SK-N-SH (cell line): ENCODE measurements at regions not wholly inside any gene's neighbourhood (a gene's known extent, or its start where the extent isn't known, plus 50 kb on each side); places are given as distances from the start of the nearest gene placed in this dataset.

Experiments
- CTCF ChIA-PET: fragments of 300-600, 350-600 bp; formaldehyde crosslinking; extraction: SDS; loops from one replicate; lab custom pipeline; 2021; lab: Yijun Ruan, JAX
- POLR2A ChIA-PET: fragments of 350-600 bp; sonication (Branson Sonifier 250); formaldehyde crosslinking; extraction: SDS; loops from one replicate; lab custom pipeline; 2020; ENCODE audit warnings: antibody characterized with exemption, inconsistent platforms; lab: Yijun Ruan, JAX
- DNase-seq: peaks from one replicate; pipeline ENCODE4 v3.0.0; 2012
- H2AFZ ChIP-seq: fragments of 200-600 bp; sonication (generic); 2 replicates; pipeline ENCODE4 v1.8.1; 2016; ENCODE audit warnings: antibody characterized with exemption, mild to moderate bottlenecking, low read depth
- H3F3A ChIP-seq: fragments of 200-600 bp; sonication (generic); replicated peaks from 2 replicates; pipeline ENCODE3; 2016; ENCODE audit warnings: antibody characterized with exemption, mild to moderate bottlenecking; ENCODE audit not compliant: insufficient read depth
- H3K27ac ChIP-seq, 2 experiments: fragments of 200-500 bp in 1 of 2; fragments of 200-600 bp in 1 of 2; sonication (Bioruptor generic) in 1 of 2; sonication (generic), shearing (Covaris generic) in 1 of 2; 2 replicates each; pipeline versions ENCODE4 v1.5.1 to v1.6.1; 2014 to 2016; ENCODE audit warnings: low read depth in 2 of 2, inconsistent platforms in 1 of 2, low read length in 1 of 2, mild to moderate bottlenecking in 1 of 2, mixed read lengths in 1 of 2
- H3K27me3 ChIP-seq: fragments of 200-600 bp; sonication (generic), shearing (Covaris generic); 2 replicates; pipeline ENCODE4 v1.6.1; 2016; ENCODE audit warnings: mixed run types; ENCODE audit not compliant: insufficient read depth
- H3K36me3 ChIP-seq, 2 experiments: fragments of 200-500 bp in 1 of 2; fragments of 200-600 bp in 1 of 2; sonication (Bioruptor generic) in 1 of 2; sonication (generic) in 1 of 2; replicated peaks in 1 of 2; 2 replicates each; pipeline versions ENCODE3 to v1.5.1; 2014 to 2016; ENCODE audit warnings: low read length in 1 of 2, mild to moderate bottlenecking in 1 of 2; ENCODE audit not compliant: insufficient read depth in 2 of 2, control insufficient read depth in 1 of 2
- H3K4me1 ChIP-seq, 2 experiments: fragments of 200-500 bp in 1 of 2; fragments of 200-600 bp in 1 of 2; sonication (Bioruptor generic) in 1 of 2; sonication (generic), shearing (Covaris generic) in 1 of 2; 2 replicates each; pipeline versions ENCODE4 v1.5.1 to v1.6.1; 2014 to 2016; ENCODE audit warnings: low read depth in 1 of 2, low read length in 1 of 2, mixed run types in 1 of 2; ENCODE audit not compliant: insufficient read depth in 2 of 2, control insufficient read depth in 1 of 2
- H3K4me2 ChIP-seq: fragments of 200-600 bp; sonication (generic), shearing (Covaris generic); 2 replicates; pipeline ENCODE4 v1.6.1; 2017; ENCODE audit warnings: mixed run types
- H3K4me3 ChIP-seq, 2 experiments: fragments of 200-500 bp in 1 of 2; fragments of 200-600 bp in 1 of 2; sonication (Bioruptor generic) in 1 of 2; sonication (generic), shearing (Covaris generic) in 1 of 2; 2 replicates each; pipeline versions ENCODE4 v1.5.1 to v1.8.1; 2014 to 2016; ENCODE audit warnings: low read depth in 2 of 2, inconsistent platforms in 1 of 2, low read length in 1 of 2, mild to moderate bottlenecking in 1 of 2, mixed read lengths in 1 of 2, moderate library complexity in 1 of 2
- H3K79me2 ChIP-seq: fragments of 200-600 bp; sonication (generic); 2 replicates; pipeline ENCODE4 v1.8.1; 2017; ENCODE audit warnings: mild to moderate bottlenecking; ENCODE audit not compliant: insufficient read depth
- H3K9ac ChIP-seq: fragments of 200-600 bp; sonication (generic); 2 replicates; pipeline ENCODE4 v1.6.1; 2017; ENCODE audit warnings: mixed run types
- H3K9me2 ChIP-seq: fragments of 200-600 bp; sonication (generic); 2 replicates; pipeline ENCODE4 v1.6.1; 2017; ENCODE audit warnings: mixed run types
- H3K9me3 ChIP-seq: fragments of 200-600 bp; sonication (generic); 2 replicates; pipeline ENCODE4 v1.6.1; 2017; ENCODE audit warnings: mixed run types, mild to moderate bottlenecking, moderate library complexity
- H4K20me1 ChIP-seq: fragments of 200-600 bp; sonication (generic); 2 replicates; pipeline ENCODE4 v1.6.1; 2017; ENCODE audit warnings: mild to moderate bottlenecking, mixed run types; ENCODE audit not compliant: insufficient read depth
- ELF1 ChIP-seq: IDR thresholded peaks from 2 replicates; pipeline ENCODE4 v1.4.0; 2012
- FOSL2 ChIP-seq: IDR thresholded peaks from 2 replicates; pipeline ENCODE4 v1.4.0; 2012; ENCODE audit warnings: low read depth, mild to moderate bottlenecking, moderate library complexity, borderline replicate concordance
- FOXJ3 ChIP-seq: sonication (generic); formaldehyde crosslinking; IDR thresholded peaks from 2 replicates; pipeline ENCODE4 v1.5.1; 2020; ENCODE audit warnings: mild to moderate bottlenecking, missing genetic modification reagents
- FOXM1 ChIP-seq: IDR thresholded peaks from 2 replicates; pipeline ENCODE4 v1.4.0; 2012; ENCODE audit warnings: low read depth, mild to moderate bottlenecking
- GABPA ChIP-seq: IDR thresholded peaks from 2 replicates; pipeline ENCODE4 v1.4.0; 2012; ENCODE audit warnings: low read depth, mild to moderate bottlenecking
- GATA2 ChIP-seq: sonication (generic); formaldehyde crosslinking; IDR thresholded peaks from 2 replicates; pipeline ENCODE4 v1.5.0; 2020; ENCODE audit warnings: mild to moderate bottlenecking, missing genetic modification reagents
- MEF2A ChIP-seq: IDR thresholded peaks from 2 replicates; pipeline ENCODE4 v1.4.0; 2012; ENCODE audit warnings: low read depth, borderline replicate concordance
- NFIC ChIP-seq: IDR thresholded peaks from 2 replicates; pipeline ENCODE4 v1.4.0; 2012; ENCODE audit warnings: borderline replicate concordance
- NRF1 ChIP-seq: IDR thresholded peaks from 2 replicates; pipeline ENCODE4 v1.6.1; 2012; ENCODE audit warnings: low read depth, mild to moderate bottlenecking, low read length
- RFX5 ChIP-seq: IDR thresholded peaks from 2 replicates; pipeline ENCODE4 v1.6.1; 2012; ENCODE audit warnings: mild to moderate bottlenecking, improper control_type of control experiment, low read length
- TEAD4 ChIP-seq: IDR thresholded peaks from 2 replicates; pipeline ENCODE4 v1.4.0; 2012; ENCODE audit warnings: mild to moderate bottlenecking, borderline replicate concordance; ENCODE audit not compliant: insufficient read depth
- USF1 ChIP-seq: IDR thresholded peaks from 2 replicates; pipeline ENCODE4 v1.4.0; 2012; ENCODE audit warnings: low read depth, borderline replicate concordance
- USF2 ChIP-seq: fragments of 150-350 bp; IDR thresholded peaks from 2 replicates; pipeline ENCODE4 v1.6.1; 2017; ENCODE audit warnings: antibody characterized with exemption, low read length, low read depth, borderline replicate concordance
- YY1 ChIP-seq: IDR thresholded peaks from 2 replicates; pipeline ENCODE4 v1.4.0; 2012; ENCODE audit warnings: low read depth, mild to moderate bottlenecking
- WGBS: methylation state at CpG from one replicate; pipeline ENCODE4 v1.1.6; 2017; ENCODE audit warnings: low lambda C conversion rate; 5-methylcytosine and 5-hydroxymethylcytosine counted together
- TF ChIP-seq, protein P1 (sequence below): IDR thresholded peaks from 2 replicates; pipeline ENCODE4; 2012
- TF ChIP-seq, protein P2 (sequence below): IDR thresholded peaks from 2 replicates; pipeline ENCODE4 v1.6.1; 2012; ENCODE audit warnings: mild to moderate bottlenecking, low read depth, low read length, moderate library complexity
- TF ChIP-seq, protein P3 (sequence below): fragments of 150-350 bp; IDR thresholded peaks from 2 replicates; pipeline ENCODE4 v1.6.1; 2016; ENCODE audit warnings: mild to moderate bottlenecking, low read depth, low read length

- TF ChIP-seq, protein P1, sequence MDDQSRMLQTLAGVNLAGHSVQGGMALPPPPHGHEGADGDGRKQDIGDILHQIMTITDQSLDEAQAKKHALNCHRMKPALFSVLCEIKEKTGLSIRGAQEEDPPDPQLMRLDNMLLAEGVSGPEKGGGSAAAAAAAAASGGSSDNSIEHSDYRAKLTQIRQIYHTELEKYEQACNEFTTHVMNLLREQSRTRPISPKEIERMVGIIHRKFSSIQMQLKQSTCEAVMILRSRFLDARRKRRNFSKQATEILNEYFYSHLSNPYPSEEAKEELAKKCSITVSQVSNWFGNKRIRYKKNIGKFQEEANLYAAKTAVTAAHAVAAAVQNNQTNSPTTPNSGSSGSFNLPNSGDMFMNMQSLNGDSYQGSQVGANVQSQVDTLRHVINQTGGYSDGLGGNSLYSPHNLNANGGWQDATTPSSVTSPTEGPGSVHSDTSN, result peak; percentile 44
- TF ChIP-seq MEF2A, result no peak
- TF ChIP-seq, protein P2, sequence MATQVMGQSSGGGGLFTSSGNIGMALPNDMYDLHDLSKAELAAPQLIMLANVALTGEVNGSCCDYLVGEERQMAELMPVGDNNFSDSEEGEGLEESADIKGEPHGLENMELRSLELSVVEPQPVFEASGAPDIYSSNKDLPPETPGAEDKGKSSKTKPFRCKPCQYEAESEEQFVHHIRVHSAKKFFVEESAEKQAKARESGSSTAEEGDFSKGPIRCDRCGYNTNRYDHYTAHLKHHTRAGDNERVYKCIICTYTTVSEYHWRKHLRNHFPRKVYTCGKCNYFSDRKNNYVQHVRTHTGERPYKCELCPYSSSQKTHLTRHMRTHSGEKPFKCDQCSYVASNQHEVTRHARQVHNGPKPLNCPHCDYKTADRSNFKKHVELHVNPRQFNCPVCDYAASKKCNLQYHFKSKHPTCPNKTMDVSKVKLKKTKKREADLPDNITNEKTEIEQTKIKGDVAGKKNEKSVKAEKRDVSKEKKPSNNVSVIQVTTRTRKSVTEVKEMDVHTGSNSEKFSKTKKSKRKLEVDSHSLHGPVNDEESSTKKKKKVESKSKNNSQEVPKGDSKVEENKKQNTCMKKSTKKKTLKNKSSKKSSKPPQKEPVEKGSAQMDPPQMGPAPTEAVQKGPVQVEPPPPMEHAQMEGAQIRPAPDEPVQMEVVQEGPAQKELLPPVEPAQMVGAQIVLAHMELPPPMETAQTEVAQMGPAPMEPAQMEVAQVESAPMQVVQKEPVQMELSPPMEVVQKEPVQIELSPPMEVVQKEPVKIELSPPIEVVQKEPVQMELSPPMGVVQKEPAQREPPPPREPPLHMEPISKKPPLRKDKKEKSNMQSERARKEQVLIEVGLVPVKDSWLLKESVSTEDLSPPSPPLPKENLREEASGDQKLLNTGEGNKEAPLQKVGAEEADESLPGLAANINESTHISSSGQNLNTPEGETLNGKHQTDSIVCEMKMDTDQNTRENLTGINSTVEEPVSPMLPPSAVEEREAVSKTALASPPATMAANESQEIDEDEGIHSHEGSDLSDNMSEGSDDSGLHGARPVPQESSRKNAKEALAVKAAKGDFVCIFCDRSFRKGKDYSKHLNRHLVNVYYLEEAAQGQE, result no peak
- TF ChIP-seq, all 33 proteins: peak for 1
- Histone ChIP-seq H3K9ac (no peak overlapping the region), H3K4me3 (no peak overlapping the region), H2AFZ (no peak overlapping the region), H4K20me1 (no peaks in the 10 kb centered on the region), H3K79me2 (no peaks in the 10 kb centered on the region), H3K9me3 (no peaks in the 10 kb centered on the region), H3K9me2 (no peaks in the 10 kb centered on the region), H3K27ac (no peak overlapping the region), H3K27me3 (no peaks in the 10 kb centered on the region), H3K4me2 (no peak overlapping the region), H3F3A (no peaks in the 10 kb centered on the region), H3K4me1 (no peaks in the 10 kb centered on the region), H3K36me3 (no peaks in the 10 kb centered on the region)
- DNase-seq, result no peak
- POLR2A ChIA-PET, result no interaction called here
- 41% methylated on average over 2 of the region's 2 CpGs for WGBS
- CTCF ChIA-PET, result no interaction called here
These were observed 280.4 kb upstream of the GRIP1 start for GRCh38 chr12:66959276-66959675.

DNA sequence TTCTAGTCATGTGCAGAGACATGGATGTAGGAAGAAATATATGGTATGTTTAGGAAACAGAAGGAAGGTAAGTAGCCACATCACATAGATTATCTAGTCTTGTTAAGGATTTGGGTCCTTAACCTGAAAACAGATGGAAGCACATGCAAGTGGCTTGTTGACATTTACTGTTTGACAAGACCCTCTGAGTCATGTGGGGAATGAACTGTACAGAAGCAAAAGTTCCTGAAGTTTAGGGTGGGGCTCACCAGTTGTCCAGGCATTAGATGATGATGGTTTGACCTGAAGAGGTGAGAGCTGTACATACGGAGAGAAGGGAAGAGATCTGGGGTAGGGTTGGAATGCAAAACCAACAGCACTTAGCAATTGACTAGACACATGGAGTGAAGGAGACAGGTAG lies 281.1 kb upstream of the GRIP1 start:
- ChIA-PET POLR2A (no interaction called here), CTCF (no interaction called here)
- no peaks in the 10 kb centered on the region for H3K27me3 ChIP-seq
- no peak overlapping the region for H3K4me2 ChIP-seq
- no peaks in the 10 kb centered on the region for H3K9me2 ChIP-seq
- H3K79me2 ChIP-seq, result no peaks in the 10 kb centered on the region
- H3F3A ChIP-seq, result no peaks in the 10 kb centered on the region
- H3K9ac ChIP-seq, result no peak overlapping the region
- no peaks in the 10 kb centered on the region for H4K20me1 ChIP-seq
- DNase-seq, result no peak
- WGBS, result 9% methylated on average over 1 of the region's 1 CpG
- H3K27ac ChIP-seq, result no peak overlapping the region
- no peaks in the 10 kb centered on the region for H3K4me1 ChIP-seq
- TF ChIP-seq FOXM1, result no peak
- TF ChIP-seq, protein P3, sequence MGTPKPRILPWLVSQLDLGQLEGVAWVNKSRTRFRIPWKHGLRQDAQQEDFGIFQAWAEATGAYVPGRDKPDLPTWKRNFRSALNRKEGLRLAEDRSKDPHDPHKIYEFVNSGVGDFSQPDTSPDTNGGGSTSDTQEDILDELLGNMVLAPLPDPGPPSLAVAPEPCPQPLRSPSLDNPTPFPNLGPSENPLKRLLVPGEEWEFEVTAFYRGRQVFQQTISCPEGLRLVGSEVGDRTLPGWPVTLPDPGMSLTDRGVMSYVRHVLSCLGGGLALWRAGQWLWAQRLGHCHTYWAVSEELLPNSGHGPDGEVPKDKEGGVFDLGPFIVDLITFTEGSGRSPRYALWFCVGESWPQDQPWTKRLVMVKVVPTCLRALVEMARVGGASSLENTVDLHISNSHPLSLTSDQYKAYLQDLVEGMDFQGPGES, result no peak
- TF ChIP-seq NFIC, result no peak
- no peak for TF ChIP-seq FOSL2
- no peak for TF ChIP-seq USF2
- no peak for TF ChIP-seq YY1
- TF ChIP-seq NRF1, result no peak
- TF ChIP-seq ELF1, result no peak
- no peak for TF ChIP-seq TEAD4
- TF ChIP-seq USF1, result no peak
- no peak for TF ChIP-seq FOXJ3 (CRISPR knock-in tag)
- no peak for TF ChIP-seq GATA2 (CRISPR knock-in tag)
- no peak for TF ChIP-seq GABPA
- no peak for TF ChIP-seq RFX5
- no peak overlapping the region for H3K4me3 ChIP-seq
- H3K9me3 ChIP-seq, result no peaks in the 10 kb centered on the region
- H2AFZ ChIP-seq, result no peak overlapping the region
- H3K36me3 ChIP-seq, result no peaks in the 10 kb centered on the region
